ENCODE measurements at regions not wholly inside any gene's neighbourhood (a gene's known extent, or its start where the extent isn't known, plus 50 kb on each side); places are given as distances from the start of the nearest gene placed in this dataset.
A peak's percentile ranks its signal among the peaks of the same experiment; 100 is the strongest.

DNA sequence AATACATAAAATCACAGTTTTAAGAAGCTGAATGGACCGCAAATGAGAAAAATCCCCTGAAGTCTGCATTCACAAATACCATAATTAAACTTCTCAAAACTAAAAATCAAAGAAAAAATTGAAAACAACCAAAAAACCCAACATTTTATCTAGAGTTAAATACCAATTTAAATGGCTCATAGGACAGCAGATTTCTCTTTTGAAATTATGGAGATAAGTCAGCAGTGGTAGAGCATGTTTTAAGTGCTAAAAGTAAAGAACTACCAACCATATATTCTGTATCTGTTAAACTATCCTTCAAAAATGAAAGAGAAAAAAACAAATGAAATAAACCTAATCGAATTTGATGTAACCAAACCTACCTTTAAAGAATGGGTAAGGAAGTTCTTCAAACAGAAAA is 862.8 kb downstream of the TAF11L14 start:
- no peak overlapping the region for H3K4me2 ChIP-seq (ENCODE audit: low read depth, low read length)
- H2AFZ ChIP-seq (ENCODE audit: low read length), result no peak overlapping the region
- WGBS (ENCODE audit: low lambda C conversion rate), result 3% methylated on average over 2 of the region's 2 CpGs
- no peak for FAIRE-seq
- no peak overlapping the region for H3K27ac ChIP-seq (ENCODE audit: extremely low read length, insufficient read depth, low read length)
- TF ChIP-seq NFKB2 (CRISPR knock-in tag; IDR thresholded peaks at IDR 0.05; ENCODE audit: borderline replicate concordance) (no peak), ZNF317 (CRISPR knock-in tag; IDR thresholded peaks at IDR 0.05) (peak; percentile 86)
- H3K27me3 ChIP-seq (ENCODE audit: control insufficient read depth in 1 of 2, insufficient read depth in 2 of 2, low read length in 2 of 2), result no peaks in the 10 kb centered on the region
- no peaks in the 10 kb centered on the region for H3K36me3 ChIP-seq (replicated peaks in 1 of 2; ENCODE audit: control insufficient read depth in 1 of 2, insufficient read depth in 2 of 2, low read length in 2 of 2)
- CTCF ChIA-PET (ENCODE audit: low intra/inter-chr PET ratio, low total read pairs), result no interaction called here
- no peak for DNase-seq (ENCODE audit: low spot score)
- no peak overlapping the region for H3K9ac ChIP-seq (ENCODE audit: insufficient read depth, low read depth, low read length)
- intact Hi-C loops (cut with micrococcal nuclease; ENCODE audit: unreplicated experiment) (no loop called here), in situ Hi-C loops (cut with HindIII; ENCODE audit: extremely low pct_ligation_motif_present, low pct_unique_long_range_greater_than_20kb) (no loop called here)
- no peaks in the 10 kb centered on the region for H4K20me1 ChIP-seq (ENCODE audit: insufficient read depth, low read length)
- no peaks in the 10 kb centered on the region for H3K4me1 ChIP-seq (ENCODE audit: insufficient read depth, low read length)
- ATAC-seq, result no peak
- peaks cover 41% of the 10 kb centered on the region for H3K9me3 ChIP-seq (ENCODE audit: low read length)
- H3K79me2 ChIP-seq (ENCODE audit: insufficient read depth, low read length), result no peaks in the 10 kb centered on the region
- BruUV-seq (replicated peaks), result no TSS peak
- H3K4me3 ChIP-seq (replicated peaks in 1 of 3; ENCODE audit: insufficient read depth in 1 of 3, low read depth in 2 of 3, low read length in 3 of 3), result no peak overlapping the region
- POLR2A ChIA-PET, result no interaction called here

DNA sequence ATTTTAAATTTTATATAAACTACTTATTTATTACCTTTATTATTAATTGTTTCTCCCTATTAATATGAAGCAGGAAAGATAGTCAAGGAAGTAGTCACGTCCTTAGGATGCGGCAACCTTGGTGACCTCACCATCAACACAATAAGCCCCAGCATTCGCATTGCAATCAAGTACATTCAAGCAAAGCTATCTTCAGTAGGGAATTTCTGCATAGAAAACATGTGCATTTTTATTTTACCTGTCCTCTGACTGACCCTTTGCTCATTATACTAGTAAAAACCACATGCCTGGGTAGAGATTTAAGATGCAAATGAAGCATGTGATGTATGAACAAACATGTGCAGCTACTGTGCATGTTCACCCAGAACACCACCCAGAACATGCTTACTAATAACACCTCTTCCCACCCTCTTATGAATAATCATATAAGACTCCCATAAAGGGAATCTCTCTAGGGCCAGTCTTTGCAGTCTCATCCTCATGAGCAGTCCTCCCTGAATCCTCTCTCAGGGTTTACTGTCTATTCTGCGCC is 869.6 kb downstream of the TAF11L14 start:
- no peak for DNase-seq (ENCODE audit: low spot score)
- POLR2A ChIA-PET, result no interaction called here
- WGBS (ENCODE audit: low lambda C conversion rate), result 17% methylated on average over 4 of the region's 4 CpGs
- Histone ChIP-seq H3K27ac (ENCODE audit: extremely low read length, insufficient read depth, low read length) (no peak overlapping the region), H3K9me3 (ENCODE audit: low read length) (peaks cover 24% of the 10 kb centered on the region), H3K36me3 (replicated peaks in 1 of 2; ENCODE audit: control insufficient read depth in 1 of 2, insufficient read depth in 2 of 2, low read length in 2 of 2) (no peaks in the 10 kb centered on the region), H3K79me2 (ENCODE audit: insufficient read depth, low read length) (no peaks in the 10 kb centered on the region), H3K4me2 (ENCODE audit: low read depth, low read length) (no peak overlapping the region), H3K27me3 (ENCODE audit: control insufficient read depth in 1 of 2, insufficient read depth in 2 of 2, low read length in 2 of 2) (no peaks in the 10 kb centered on the region), H4K20me1 (ENCODE audit: insufficient read depth, low read length) (no peaks in the 10 kb centered on the region), H3K4me3 (replicated peaks in 1 of 3; ENCODE audit: insufficient read depth in 1 of 3, low read depth in 2 of 3, low read length in 3 of 3) (no peak overlapping the region), H2AFZ (ENCODE audit: low read length) (no peak overlapping the region), H3K9ac (ENCODE audit: insufficient read depth, low read depth, low read length) (no peak overlapping the region), H3K4me1 (ENCODE audit: insufficient read depth, low read length) (no peaks in the 10 kb centered on the region)
- no TSS peak for BruUV-seq (replicated peaks)
- intact Hi-C loops (cut with micrococcal nuclease; ENCODE audit: unreplicated experiment) (no loop called here), in situ Hi-C loops (cut with HindIII; ENCODE audit: extremely low pct_ligation_motif_present, low pct_unique_long_range_greater_than_20kb) (no loop called here)
- no peak for FAIRE-seq
- no peak for ATAC-seq
- CTCF ChIA-PET (ENCODE audit: low intra/inter-chr PET ratio, low total read pairs), result no interaction called here
- TF ChIP-seq ZNF563 (CRISPR knock-in tag; IDR thresholded peaks at IDR 0.05), result no peak
- TF ChIP-seq, protein P1, sequence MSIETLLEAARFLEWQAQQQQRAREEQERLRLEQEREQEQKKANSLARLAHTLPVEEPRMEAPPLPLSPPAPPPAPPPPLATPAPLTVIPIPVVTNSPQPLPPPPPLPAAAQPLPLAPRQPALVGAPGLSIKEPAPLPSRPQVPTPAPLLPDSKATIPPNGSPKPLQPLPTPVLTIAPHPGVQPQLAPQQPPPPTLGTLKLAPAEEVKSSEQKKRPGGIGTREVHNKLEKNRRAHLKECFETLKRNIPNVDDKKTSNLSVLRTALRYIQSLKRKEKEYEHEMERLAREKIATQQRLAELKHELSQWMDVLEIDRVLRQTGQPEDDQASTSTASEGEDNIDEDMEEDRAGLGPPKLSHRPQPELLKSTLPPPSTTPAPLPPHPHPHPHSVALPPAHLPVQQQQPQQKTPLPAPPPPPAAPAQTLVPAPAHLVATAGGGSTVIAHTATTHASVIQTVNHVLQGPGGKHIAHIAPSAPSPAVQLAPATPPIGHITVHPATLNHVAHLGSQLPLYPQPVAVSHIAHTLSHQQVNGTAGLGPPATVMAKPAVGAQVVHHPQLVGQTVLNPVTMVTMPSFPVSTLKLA (IDR thresholded peaks at IDR 0.05), result peak; percentile 22; the same call in 1 of the 2 replicates

All from HepG2 (cell line).